Panc1 (cell line): ENCODE measurements at regions not wholly inside any gene's neighbourhood (a gene's known extent, or its start where the extent isn't known, plus 50 kb on each side); places are given as distances from the start of the nearest gene placed in this dataset.

Experiments
- ATAC-seq: fragments of 200-7000 bp; cut with Tn5 transposase; 2 replicates; pipeline ENCODE4 v1.9.1; 2020; ENCODE audit warnings: mild to moderate bottlenecking, moderate library complexity
- BruUV-seq: library from RNA; stranded (reverse); fragments of 400-500 nt; replicated peaks from 2 replicates; lab custom pipeline; 2021; lab: Mats Ljungman, UMichigan
- CTCF ChIA-PET: fragments of 300-600 bp; sonication (Branson Sonifier 250); formaldehyde crosslinking; loops from one replicate; lab custom pipeline; 2022; ENCODE audit warnings: antibody characterized with exemption; lab: Charles Lee
- POLR2A ChIA-PET: fragments of 300-600 bp; sonication (Branson Sonifier 250); formaldehyde crosslinking; loops from one replicate; lab custom pipeline; 2022; ENCODE audit warnings: antibody characterized with exemption; lab: Charles Lee
- DNase-seq: peaks from one replicate; pipeline ENCODE4 v3.0.0-alpha.2; 2010; ENCODE audit warnings: low read depth, low spot score
- H3K27ac ChIP-seq: 2 replicates; pipeline ENCODE4 v1.5.1; 2011; ENCODE audit warnings: mild to moderate bottlenecking, low read length, inconsistent platforms
- H3K27me3 ChIP-seq: fragments of 200-500 bp; sonication (Bioruptor generic); 2 replicates; pipeline ENCODE4 v1.6.0; 2014; ENCODE audit warnings: low read length, inconsistent platforms; ENCODE audit not compliant: control insufficient read depth, insufficient read depth
- H3K36me3 ChIP-seq: fragments of 200-500 bp; sonication (Bioruptor generic); 2 replicates; pipeline ENCODE4 v1.5.1; 2014; ENCODE audit warnings: inconsistent platforms, mild to moderate bottlenecking, low read length, moderate library complexity; ENCODE audit not compliant: control insufficient read depth, insufficient read depth
- H3K4me1 ChIP-seq: 2 replicates; pipeline ENCODE4 v1.5.1; 2011; ENCODE audit warnings: inconsistent platforms, mild to moderate bottlenecking, low read length, moderate library complexity; ENCODE audit not compliant: control insufficient read depth, insufficient read depth
- H3K4me3 ChIP-seq, 2 experiments: 2 replicates each; pipeline ENCODE4 v1.5.1; 2011 to 2012; ENCODE audit warnings: low read depth in 2 of 2, low read length in 2 of 2, mild to moderate bottlenecking in 2 of 2, inconsistent platforms in 1 of 2, moderate library complexity in 1 of 2
- H3K9me3 ChIP-seq: fragments of 200-500 bp; sonication (Bioruptor generic); 2 replicates; pipeline ENCODE4 v1.5.1; 2014; ENCODE audit warnings: low read depth, mild to moderate bottlenecking, inconsistent platforms, low read length, moderate library complexity; ENCODE audit not compliant: control insufficient read depth, insufficient read depth
- POLR2AphosphoS5 ChIP-seq: IDR thresholded peaks from 2 replicates; pipeline ENCODE4 v1.6.1; 2012; ENCODE audit warnings: mild to moderate bottlenecking, low read depth, low read length, moderate library complexity
- SIN3A ChIP-seq: IDR thresholded peaks from 2 replicates; pipeline ENCODE4 v1.6.1; 2012; ENCODE audit warnings: low read depth, mild to moderate bottlenecking, low read length, moderate library complexity, borderline replicate concordance; ENCODE audit not compliant: insufficient read depth
- TCF7L2 ChIP-seq: IDR thresholded peaks from 2 replicates; pipeline ENCODE4 v1.6.1; 2011; ENCODE audit warnings: mild to moderate bottlenecking, low read depth, low read length, inconsistent platforms
- in situ Hi-C: cut with HindIII; loops from 2 replicates; pipeline ENCODE4 v1.10.0; 2016; ENCODE audit warnings: low sequenced_read_pairs, low pct_unique_long_range_greater_than_20kb
- intact Hi-C: fragments of 100-400 bp; cut with micrococcal nuclease; formaldehyde crosslinking; loops from one replicate; pipeline ENCODE4 v1.10.0; 2022; ENCODE audit not compliant: unreplicated experiment
- TF ChIP-seq, protein P1 (sequence below): fragments of 450-650 bp; IDR thresholded peaks from 2 replicates; pipeline ENCODE4 v1.5.1; 2017; ENCODE audit warnings: mild to moderate bottlenecking
- TF ChIP-seq, protein P2 (sequence below), 2 experiments: IDR thresholded peaks; 2 replicates each; pipeline ENCODE4 v1.6.1; 2011 to 2012; ENCODE audit warnings: low read depth in 2 of 2, control low read depth in 1 of 2, low read length in 1 of 2, mild to moderate bottlenecking in 1 of 2, moderate library complexity in 1 of 2; ENCODE audit not compliant: insufficient read depth in 1 of 2

DNA sequence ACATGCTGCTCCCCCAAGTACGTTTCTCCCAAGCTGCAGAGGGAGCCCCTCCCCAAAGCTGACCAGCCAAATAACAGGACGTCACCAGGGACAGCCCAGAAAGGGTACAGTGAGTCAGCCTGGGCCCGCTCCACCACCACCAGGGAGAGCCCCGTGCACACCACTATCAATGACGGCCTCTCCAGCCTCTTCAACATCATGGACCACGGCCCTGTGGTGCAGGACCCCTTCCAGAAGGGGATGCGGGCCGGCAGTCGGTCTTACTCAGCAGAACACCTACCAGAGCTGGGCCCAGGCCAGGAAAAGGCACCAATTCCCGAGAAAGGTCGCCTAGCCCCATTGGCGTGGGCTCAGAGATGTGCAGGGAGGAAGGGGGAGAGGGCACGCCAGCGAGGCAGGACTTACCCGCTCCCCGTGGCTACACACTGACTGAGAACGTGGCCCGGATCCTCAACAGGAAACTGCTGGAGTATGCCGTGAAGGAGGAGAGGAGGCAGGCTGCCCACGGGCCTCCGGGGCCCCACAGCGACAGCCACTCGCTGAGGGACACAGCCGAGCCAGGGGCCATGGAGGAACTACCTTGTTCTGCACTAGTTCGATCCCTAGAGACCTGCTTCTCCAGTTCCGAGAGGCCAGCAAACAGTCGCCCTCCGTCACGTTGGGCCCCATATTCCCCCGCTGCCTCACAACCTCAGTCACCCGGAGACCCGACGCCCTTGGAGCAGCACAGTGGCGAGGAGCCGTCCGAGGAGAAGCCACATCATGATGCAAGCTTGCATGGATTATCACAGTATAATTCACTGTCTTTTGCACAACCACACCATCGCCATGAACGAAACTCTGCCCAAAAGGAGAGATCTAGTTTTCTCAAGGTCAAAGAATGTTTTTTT is 815.9 kb upstream of the KLHL1 start:
- no peak for DNase-seq
- ChIA-PET POLR2A (no interaction called here), CTCF (no interaction called here)
- intact Hi-C loops (no loop called here), in situ Hi-C loops (no loop called here)
- H3K9me3 ChIP-seq = no peaks in the 10 kb centered on the region; the same call in 1 of the 2 replicates
- TF ChIP-seq TCF7L2 (no peak), SIN3A (no peak), POLR2AphosphoS5 (no peak)
- TF ChIP-seq, protein P1, sequence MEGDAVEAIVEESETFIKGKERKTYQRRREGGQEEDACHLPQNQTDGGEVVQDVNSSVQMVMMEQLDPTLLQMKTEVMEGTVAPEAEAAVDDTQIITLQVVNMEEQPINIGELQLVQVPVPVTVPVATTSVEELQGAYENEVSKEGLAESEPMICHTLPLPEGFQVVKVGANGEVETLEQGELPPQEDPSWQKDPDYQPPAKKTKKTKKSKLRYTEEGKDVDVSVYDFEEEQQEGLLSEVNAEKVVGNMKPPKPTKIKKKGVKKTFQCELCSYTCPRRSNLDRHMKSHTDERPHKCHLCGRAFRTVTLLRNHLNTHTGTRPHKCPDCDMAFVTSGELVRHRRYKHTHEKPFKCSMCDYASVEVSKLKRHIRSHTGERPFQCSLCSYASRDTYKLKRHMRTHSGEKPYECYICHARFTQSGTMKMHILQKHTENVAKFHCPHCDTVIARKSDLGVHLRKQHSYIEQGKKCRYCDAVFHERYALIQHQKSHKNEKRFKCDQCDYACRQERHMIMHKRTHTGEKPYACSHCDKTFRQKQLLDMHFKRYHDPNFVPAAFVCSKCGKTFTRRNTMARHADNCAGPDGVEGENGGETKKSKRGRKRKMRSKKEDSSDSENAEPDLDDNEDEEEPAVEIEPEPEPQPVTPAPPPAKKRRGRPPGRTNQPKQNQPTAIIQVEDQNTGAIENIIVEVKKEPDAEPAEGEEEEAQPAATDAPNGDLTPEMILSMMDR = no peak
- TF ChIP-seq, protein P2, sequence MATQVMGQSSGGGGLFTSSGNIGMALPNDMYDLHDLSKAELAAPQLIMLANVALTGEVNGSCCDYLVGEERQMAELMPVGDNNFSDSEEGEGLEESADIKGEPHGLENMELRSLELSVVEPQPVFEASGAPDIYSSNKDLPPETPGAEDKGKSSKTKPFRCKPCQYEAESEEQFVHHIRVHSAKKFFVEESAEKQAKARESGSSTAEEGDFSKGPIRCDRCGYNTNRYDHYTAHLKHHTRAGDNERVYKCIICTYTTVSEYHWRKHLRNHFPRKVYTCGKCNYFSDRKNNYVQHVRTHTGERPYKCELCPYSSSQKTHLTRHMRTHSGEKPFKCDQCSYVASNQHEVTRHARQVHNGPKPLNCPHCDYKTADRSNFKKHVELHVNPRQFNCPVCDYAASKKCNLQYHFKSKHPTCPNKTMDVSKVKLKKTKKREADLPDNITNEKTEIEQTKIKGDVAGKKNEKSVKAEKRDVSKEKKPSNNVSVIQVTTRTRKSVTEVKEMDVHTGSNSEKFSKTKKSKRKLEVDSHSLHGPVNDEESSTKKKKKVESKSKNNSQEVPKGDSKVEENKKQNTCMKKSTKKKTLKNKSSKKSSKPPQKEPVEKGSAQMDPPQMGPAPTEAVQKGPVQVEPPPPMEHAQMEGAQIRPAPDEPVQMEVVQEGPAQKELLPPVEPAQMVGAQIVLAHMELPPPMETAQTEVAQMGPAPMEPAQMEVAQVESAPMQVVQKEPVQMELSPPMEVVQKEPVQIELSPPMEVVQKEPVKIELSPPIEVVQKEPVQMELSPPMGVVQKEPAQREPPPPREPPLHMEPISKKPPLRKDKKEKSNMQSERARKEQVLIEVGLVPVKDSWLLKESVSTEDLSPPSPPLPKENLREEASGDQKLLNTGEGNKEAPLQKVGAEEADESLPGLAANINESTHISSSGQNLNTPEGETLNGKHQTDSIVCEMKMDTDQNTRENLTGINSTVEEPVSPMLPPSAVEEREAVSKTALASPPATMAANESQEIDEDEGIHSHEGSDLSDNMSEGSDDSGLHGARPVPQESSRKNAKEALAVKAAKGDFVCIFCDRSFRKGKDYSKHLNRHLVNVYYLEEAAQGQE (IDR thresholded peaks at IDR 0.05; ENCODE audit: insufficient read depth in 1 of 2, low read depth in 2 of 2, low read length in 1 of 2) = no peak
- H3K36me3 ChIP-seq = no peaks in the 10 kb centered on the region
- H3K4me1 ChIP-seq = no peaks in the 10 kb centered on the region
- H3K27me3 ChIP-seq = no peaks in the 10 kb centered on the region
- H3K27ac ChIP-seq = no peak overlapping the region
- no TSS peak for BruUV-seq
- no peak overlapping the region for H3K4me3 ChIP-seq
- no peak for ATAC-seq

DNA sequence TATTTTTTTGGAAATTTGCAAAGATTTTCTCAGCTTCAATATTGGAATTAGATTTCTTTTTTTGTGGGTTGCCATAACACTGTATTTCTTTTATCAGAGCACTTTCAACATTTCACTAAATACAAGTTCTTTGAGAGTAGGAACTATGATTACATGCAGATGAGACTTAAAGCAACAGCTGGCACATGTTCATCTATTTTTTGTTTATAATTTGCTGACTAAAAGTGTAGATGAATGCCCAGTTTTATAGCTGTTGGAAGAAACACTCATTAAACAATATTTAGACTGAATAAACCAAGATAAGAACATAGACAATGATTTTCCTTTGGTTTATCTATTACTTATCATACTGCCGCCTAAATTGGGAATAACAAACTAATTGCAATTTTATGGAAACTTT is 803.0 kb upstream of the KLHL1 start:
- CTCF ChIA-PET = no interaction called here
- POLR2A ChIA-PET = no interaction called here
- Histone ChIP-seq H3K36me3 (no peaks in the 10 kb centered on the region), H3K4me1 (no peaks in the 10 kb centered on the region), H3K27me3 (no peaks in the 10 kb centered on the region), H3K9me3 (no peaks in the 10 kb centered on the region), H3K4me3 (no peak overlapping the region), H3K27ac (no peak overlapping the region)
- intact Hi-C loops = no loop called here
- TF ChIP-seq TCF7L2 (no peak), SIN3A (no peak), POLR2AphosphoS5 (no peak)
- TF ChIP-seq, protein P1 = no peak
- TF ChIP-seq, protein P2 (IDR thresholded peaks at IDR 0.05; ENCODE audit: insufficient read depth in 1 of 2, low read depth in 2 of 2, low read length in 1 of 2) = no peak
- in situ Hi-C loops = no loop called here
- DNase-seq (no peak), ATAC-seq (no peak)
- BruUV-seq = no TSS peak
